Panc1 (cell line): ENCODE measurements at regions not wholly inside any gene's neighbourhood (a gene's known extent, or its start where the extent isn't known, plus 50 kb on each side); places are given as distances from the start of the nearest gene placed in this dataset.
"Not testable (repeated sequence)": the region's sequence is repeated elsewhere in the genome, so short reads cannot be mapped to it uniquely, and the experiment has no call there.

Experiments used
- ATAC-seq: fragments of 200-7000 bp; cut with Tn5 transposase; 2 replicates; pipeline ENCODE4 v1.9.1; 2020; ENCODE audit warnings: mild to moderate bottlenecking, moderate library complexity
- BruUV-seq: library from RNA; stranded (reverse); fragments of 400-500 nt; replicated peaks from 2 replicates; lab custom pipeline; 2021; lab: Mats Ljungman, UMichigan
- CTCF ChIA-PET: fragments of 300-600 bp; sonication (Branson Sonifier 250); formaldehyde crosslinking; loops from one replicate; lab custom pipeline; 2022; ENCODE audit warnings: antibody characterized with exemption; lab: Charles Lee
- POLR2A ChIA-PET: fragments of 300-600 bp; sonication (Branson Sonifier 250); formaldehyde crosslinking; loops from one replicate; lab custom pipeline; 2022; ENCODE audit warnings: antibody characterized with exemption; lab: Charles Lee
- DNase-seq: peaks from one replicate; pipeline ENCODE4 v3.0.0-alpha.2; 2010; ENCODE audit warnings: low read depth, low spot score
- H3K27ac ChIP-seq: 2 replicates; pipeline ENCODE4 v1.5.1; 2011; ENCODE audit warnings: mild to moderate bottlenecking, low read length, inconsistent platforms
- H3K27me3 ChIP-seq: fragments of 200-500 bp; sonication (Bioruptor generic); 2 replicates; pipeline ENCODE4 v1.6.0; 2014; ENCODE audit warnings: low read length, inconsistent platforms; ENCODE audit not compliant: control insufficient read depth, insufficient read depth
- H3K36me3 ChIP-seq: fragments of 200-500 bp; sonication (Bioruptor generic); 2 replicates; pipeline ENCODE4 v1.5.1; 2014; ENCODE audit warnings: inconsistent platforms, mild to moderate bottlenecking, low read length, moderate library complexity; ENCODE audit not compliant: control insufficient read depth, insufficient read depth
- H3K4me1 ChIP-seq: 2 replicates; pipeline ENCODE4 v1.5.1; 2011; ENCODE audit warnings: inconsistent platforms, mild to moderate bottlenecking, low read length, moderate library complexity; ENCODE audit not compliant: control insufficient read depth, insufficient read depth
- H3K4me3 ChIP-seq, 2 experiments: 2 replicates each; pipeline ENCODE4 v1.5.1; 2011 to 2012; ENCODE audit warnings: low read depth in 2 of 2, low read length in 2 of 2, mild to moderate bottlenecking in 2 of 2, inconsistent platforms in 1 of 2, moderate library complexity in 1 of 2
- H3K9me3 ChIP-seq: fragments of 200-500 bp; sonication (Bioruptor generic); 2 replicates; pipeline ENCODE4 v1.5.1; 2014; ENCODE audit warnings: low read depth, mild to moderate bottlenecking, inconsistent platforms, low read length, moderate library complexity; ENCODE audit not compliant: control insufficient read depth, insufficient read depth
- CTCF ChIP-seq: fragments of 450-650 bp; IDR thresholded peaks from 2 replicates; pipeline ENCODE4 v1.5.1; 2017; ENCODE audit warnings: mild to moderate bottlenecking
- POLR2AphosphoS5 ChIP-seq: IDR thresholded peaks from 2 replicates; pipeline ENCODE4 v1.6.1; 2012; ENCODE audit warnings: mild to moderate bottlenecking, low read depth, low read length, moderate library complexity
- REST ChIP-seq, 2 experiments: IDR thresholded peaks; 2 replicates each; pipeline ENCODE4 v1.6.1; 2011 to 2012; ENCODE audit warnings: low read depth in 2 of 2, control low read depth in 1 of 2, low read length in 1 of 2, mild to moderate bottlenecking in 1 of 2, moderate library complexity in 1 of 2; ENCODE audit not compliant: insufficient read depth in 1 of 2
- SIN3A ChIP-seq: IDR thresholded peaks from 2 replicates; pipeline ENCODE4 v1.6.1; 2012; ENCODE audit warnings: low read depth, mild to moderate bottlenecking, low read length, moderate library complexity, borderline replicate concordance; ENCODE audit not compliant: insufficient read depth
- TCF7L2 ChIP-seq: IDR thresholded peaks from 2 replicates; pipeline ENCODE4 v1.6.1; 2011; ENCODE audit warnings: mild to moderate bottlenecking, low read depth, low read length, inconsistent platforms
- in situ Hi-C: cut with HindIII; loops from 2 replicates; pipeline ENCODE4 v1.10.0; 2016; ENCODE audit warnings: low sequenced_read_pairs, low pct_unique_long_range_greater_than_20kb
- intact Hi-C: fragments of 100-400 bp; cut with micrococcal nuclease; formaldehyde crosslinking; loops from one replicate; pipeline ENCODE4 v1.10.0; 2022; ENCODE audit not compliant: unreplicated experiment

- intact Hi-C loops = no loop called here
- ATAC-seq (no peak), DNase-seq (no peak)
- Histone ChIP-seq H3K27ac (no peak overlapping the region), H3K4me3 (no peak overlapping the region), H3K4me1 (no peaks in the 10 kb centered on the region), H3K36me3 (no peaks in the 10 kb centered on the region), H3K27me3 (no peaks in the 10 kb centered on the region), H3K9me3 (no peaks in the 10 kb centered on the region)
- ChIA-PET CTCF (no interaction called here), POLR2A (no interaction called here)
- in situ Hi-C loops = no loop called here
- TF ChIP-seq SIN3A (no peak), CTCF (no peak)
- no TSS peak for BruUV-seq
Observed at GRCh38 chr21:24486973-24487372, 1120.3 kb downstream of the MRPL39 start.

- H3K4me1 ChIP-seq, ATAC-seq, H3K36me3 ChIP-seq, POLR2A ChIA-PET, in situ Hi-C loops, intact Hi-C loops, H3K4me3 ChIP-seq, DNase-seq, H3K9me3 ChIP-seq, BruUV-seq, CTCF ChIA-PET, H3K27ac ChIP-seq, H3K27me3 ChIP-seq: not testable (repeated sequence)
Observed at GRCh38 chr21:24483361-24483760, 1123.9 kb downstream of the MRPL39 start.

- Histone ChIP-seq H3K27me3 (no peaks in the 10 kb centered on the region), H3K9me3 (no peaks in the 10 kb centered on the region), H3K4me1 (no peaks in the 10 kb centered on the region), H3K4me3 (no peak overlapping the region), H3K36me3 (no peaks in the 10 kb centered on the region), H3K27ac (no peak overlapping the region)
- ATAC-seq (no peak), DNase-seq (no peak)
- ChIA-PET CTCF (no interaction called here), POLR2A (no interaction called here)
- intact Hi-C loops = no loop called here
- in situ Hi-C loops = no loop called here
- TF ChIP-seq REST (IDR thresholded peaks at IDR 0.05; ENCODE audit: insufficient read depth in 1 of 2, low read depth in 2 of 2, low read length in 1 of 2) (no peak), POLR2AphosphoS5 (no peak), TCF7L2 (no peak), CTCF (no peak), SIN3A (no peak)
- BruUV-seq = no TSS peak
Observed at GRCh38 chr21:24470852-24471251, 1136.4 kb downstream of the MRPL39 start.
